Hematopoietic multipotent progenitor cell (in vitro differentiated cells): ENCODE measurements at regions not wholly inside any gene's neighbourhood (a gene's known extent, or its start where the extent isn't known, plus 50 kb on each side); places are given as distances from the start of the nearest gene placed in this dataset.
A peak's percentile ranks its signal among the peaks of the same experiment; 100 is the strongest.
"Not testable (repeated sequence)": the region's sequence is repeated elsewhere in the genome, so short reads cannot be mapped to it uniquely, and the experiment has no call there.

ENCODE experiments used
- DNase-seq, 3 donors: peaks; one replicate each; pipeline ENCODE4 v3.0.0-alpha.2; 2011 to 2015; ENCODE audit warnings: low read depth in 2 of 3, low spot score in 2 of 3

GRCh38 chr3:104043001-104043543, 1323.6 kb upstream of the ALCAM start:
- not testable (repeated sequence) for DNase-seq

- DNase-seq, result no peak
These were observed 1322.7 kb upstream of the ALCAM start for GRCh38 chr3:104044002-104044401.

- no peak for DNase-seq
These were observed 1300.1 kb upstream of the ALCAM start for GRCh38 chr3:104066658-104067057.

DNA sequence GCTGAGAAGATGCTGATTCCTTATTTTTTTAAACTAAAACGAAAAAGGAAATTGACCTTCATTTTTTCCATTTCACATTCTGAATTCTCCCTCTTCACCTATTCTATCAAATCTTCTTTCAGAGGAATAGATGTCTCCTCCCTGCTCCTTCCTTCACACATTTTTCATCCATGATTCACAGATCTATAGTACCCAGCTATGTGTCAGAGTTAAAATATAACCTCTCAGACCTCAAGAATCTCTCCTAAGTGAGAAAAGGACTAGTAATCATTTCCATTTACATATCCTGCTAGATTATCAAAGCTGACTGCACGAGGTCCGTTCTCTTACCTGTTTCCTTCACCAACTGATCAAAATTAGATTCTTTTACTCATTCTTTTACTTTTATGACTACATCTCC, 1297.6 kb upstream of the ALCAM start:
- DNase-seq, result no peak

DNA sequence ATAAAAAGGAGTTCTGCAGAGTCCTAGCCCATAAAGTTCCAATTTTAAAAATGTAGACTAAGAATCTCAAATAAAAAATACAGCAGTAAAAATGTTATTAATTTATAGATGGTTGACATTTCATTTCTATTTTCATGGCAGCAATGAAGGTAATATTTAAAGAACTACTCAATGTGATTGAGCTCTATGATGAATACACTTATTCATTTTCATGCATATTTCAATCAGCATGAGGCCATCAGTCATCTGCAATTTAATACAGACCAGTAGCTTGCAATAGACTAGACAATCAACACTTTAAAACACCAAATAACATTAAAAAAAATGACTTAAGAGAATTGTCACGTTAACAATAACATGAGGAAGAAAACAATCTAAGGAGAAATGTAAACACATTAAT, 1295.8 kb upstream of the ALCAM start:
- no peak for DNase-seq

- no peak for DNase-seq
These were observed 1286.6 kb upstream of the ALCAM start for GRCh38 chr3:104080088-104080626.

- DNase-seq, result no peak
These were observed 1278.0 kb upstream of the ALCAM start for GRCh38 chr3:104088738-104089137.

- DNase-seq, result not testable (repeated sequence)
These were observed 1276.7 kb upstream of the ALCAM start for GRCh38 chr3:104089987-104090386.

- no peak for DNase-seq
These were observed 1265.0 kb upstream of the ALCAM start for GRCh38 chr3:104101736-104102135.

DNA sequence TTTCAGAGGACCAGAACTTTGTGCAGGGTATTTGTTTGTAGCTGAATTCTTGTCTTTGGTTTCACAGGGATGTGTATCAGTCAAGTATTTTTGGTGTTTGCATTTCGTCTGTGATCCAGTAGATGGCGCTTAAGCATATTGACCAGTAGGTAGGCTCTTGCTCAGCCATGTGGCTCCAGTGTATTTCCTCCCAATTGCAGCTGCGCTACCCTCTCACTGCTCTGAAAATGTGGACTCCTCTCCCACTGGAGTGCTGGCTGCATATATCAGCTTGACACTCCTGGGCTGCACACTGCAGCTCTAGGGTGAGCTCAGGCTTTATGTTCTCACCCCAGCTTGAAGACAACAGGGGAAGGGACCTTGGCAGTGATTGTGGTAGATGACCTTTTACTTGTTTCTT, 1264.3 kb upstream of the ALCAM start:
- DNase-seq, result peak in 2 of 3 donors; percentile 9 to 31

DNA sequence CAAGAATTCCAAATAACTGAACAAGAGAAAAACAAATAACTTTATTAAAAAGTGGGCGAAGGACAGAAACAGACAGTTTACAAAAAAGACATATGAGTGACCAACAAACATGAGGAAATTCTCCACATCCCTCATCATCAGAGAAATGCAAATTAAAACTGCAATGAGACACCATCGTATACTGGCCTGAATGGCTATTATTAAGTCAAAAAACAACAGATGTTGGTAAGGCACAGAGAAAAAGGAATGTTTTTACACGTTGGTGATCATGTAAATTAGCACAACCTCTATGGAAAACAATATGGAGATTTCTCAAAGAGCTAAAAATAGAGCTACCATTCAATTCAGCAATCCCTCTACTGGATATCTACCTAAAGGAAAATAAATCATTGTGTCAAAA, 1260.4 kb upstream of the ALCAM start:
- no peak for DNase-seq

DNA sequence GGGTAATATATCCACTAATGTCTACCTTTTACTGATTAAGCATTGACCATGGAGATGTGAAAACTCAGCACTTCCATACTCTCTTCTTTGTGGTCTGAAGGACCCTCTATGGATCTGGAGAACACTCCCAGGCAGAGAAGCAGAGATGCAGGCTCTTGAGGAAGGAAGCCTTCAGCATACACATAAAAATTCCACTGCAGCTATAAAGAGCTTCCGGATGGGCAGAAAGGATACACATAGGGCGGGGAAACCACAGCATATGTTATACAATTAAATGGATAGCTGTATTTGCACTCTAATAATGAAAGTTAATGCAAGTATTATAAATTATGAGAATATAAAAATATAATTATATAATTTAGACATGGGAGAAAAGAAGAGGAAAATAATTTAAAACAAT, 1258.2 kb upstream of the ALCAM start:
- no peak for DNase-seq

- DNase-seq, result no peak
These were observed 1240.2 kb upstream of the ALCAM start for GRCh38 chr3:104126463-104126862.

GRCh38 chr3:104126864-104127553, 1239.7 kb upstream of the ALCAM start:
- no peak for DNase-seq

DNA sequence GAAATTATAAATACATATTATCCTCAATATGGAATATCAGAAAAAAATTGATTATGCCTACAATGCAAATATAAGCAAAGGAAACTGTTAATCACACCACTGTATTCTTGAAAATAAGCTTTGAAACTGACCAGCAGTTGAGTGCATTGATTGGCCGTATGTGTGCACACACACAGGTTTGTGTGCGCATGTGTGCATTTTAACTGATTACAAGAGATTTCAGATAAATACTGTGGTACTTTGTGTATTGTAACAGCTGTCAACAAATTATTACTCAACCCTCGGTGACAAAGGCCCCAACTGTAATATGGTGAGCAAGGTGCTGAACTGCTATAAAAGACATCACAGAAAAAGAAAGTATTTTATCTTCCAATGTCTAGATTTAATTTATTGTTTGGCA, 1238.9 kb upstream of the ALCAM start:
- DNase-seq, result no peak

GRCh38 chr3:104132566-104133403, 1233.9 kb upstream of the ALCAM start:
- no peak for DNase-seq

GRCh38 chr3:104133630-104134029, 1233.1 kb upstream of the ALCAM start:
- DNase-seq, result no peak

- DNase-seq, result no peak
These were observed 1229.6 kb upstream of the ALCAM start for GRCh38 chr3:104137116-104137515.

DNA sequence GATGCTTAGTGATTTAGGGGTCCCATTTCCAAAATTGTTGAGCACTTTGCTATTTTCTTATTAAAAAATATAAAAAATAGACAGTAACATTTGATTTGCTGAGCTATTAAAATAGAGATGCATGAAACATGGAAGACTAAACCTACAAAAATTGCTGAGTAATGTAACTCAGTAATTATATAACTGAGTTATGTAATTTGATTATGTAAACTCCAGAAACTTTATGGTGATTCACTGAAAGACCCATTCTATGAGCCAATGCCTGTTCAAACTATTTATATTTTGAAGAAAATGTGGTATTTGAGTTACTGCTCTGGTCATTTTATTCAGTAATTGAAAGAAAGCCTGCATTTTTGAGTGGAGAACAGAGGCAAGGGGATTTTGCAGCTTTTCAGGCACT, 1221.5 kb upstream of the ALCAM start:
- no peak for DNase-seq

GRCh38 chr3:104149154-104149553, 1217.6 kb upstream of the ALCAM start:
- no peak for DNase-seq

DNA sequence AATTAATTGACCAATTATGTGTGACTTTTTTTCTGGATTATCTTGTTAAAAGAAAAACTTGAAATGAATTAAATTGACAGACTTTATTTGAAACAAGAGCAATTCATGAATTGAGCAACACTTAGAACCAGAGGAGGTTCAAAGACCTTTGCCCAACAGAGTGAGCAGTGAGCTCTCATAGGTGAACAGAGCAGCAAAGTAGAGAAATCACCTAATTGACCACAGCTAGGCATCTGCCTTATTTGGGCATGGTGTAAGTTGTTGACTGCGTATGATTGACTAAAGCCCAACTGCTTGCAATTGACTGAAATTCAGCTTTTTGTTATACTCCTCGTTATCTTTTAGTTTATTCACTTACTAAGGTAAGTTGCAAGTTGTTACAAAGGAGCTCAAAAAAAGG, 1216.0 kb upstream of the ALCAM start:
- DNase-seq, result no peak

- no peak for DNase-seq
These were observed 1211.8 kb upstream of the ALCAM start for GRCh38 chr3:104154896-104155295.
